ENCODE measurements at regions not wholly inside any gene's neighbourhood (a gene's known extent, or its start where the extent isn't known, plus 50 kb on each side); places are given as distances from the start of the nearest gene placed in this dataset.

DNA sequence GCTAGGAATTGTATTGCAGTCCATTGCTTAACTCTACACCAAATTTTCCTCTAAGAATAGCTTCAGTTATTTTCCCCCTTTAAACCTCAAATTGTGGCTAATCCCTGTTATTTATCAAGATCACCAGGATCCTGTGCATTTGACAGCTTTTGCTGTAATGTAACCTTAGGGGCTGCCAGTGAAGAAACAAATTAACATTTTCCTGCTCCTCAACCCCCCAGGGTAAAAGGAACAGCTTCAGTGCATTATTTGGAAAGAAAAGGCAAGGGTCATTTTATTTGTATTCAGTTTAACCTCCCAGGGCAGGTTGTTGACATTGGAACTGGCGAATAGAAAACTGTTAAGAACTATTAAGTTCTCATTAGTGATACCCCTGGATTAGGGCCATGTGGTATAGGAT is 57.0 kb downstream of the PCDH20 start:
- peaks cover 19% of the 10 kb centered on the region for H3K9me3 Mint-ChIP-seq
- DNase-seq = no peak
- H3K9ac ChIP-seq (ENCODE audit: extremely low read depth, low read length, poor library complexity, severe bottlenecking) = no peak overlapping the region
- H3K36me3 Mint-ChIP-seq (ENCODE audit: low read depth) = peaks cover 3% of the 10 kb centered on the region
- H3K27me3 Mint-ChIP-seq (ENCODE audit: insufficient read depth) = no peaks in the 10 kb centered on the region
- no peaks in the 10 kb centered on the region for H3K27me3 ChIP-seq (ENCODE audit: control insufficient read depth, insufficient read depth, low read length, poor library complexity, severe bottlenecking)
- H3K4me1 Mint-ChIP-seq = peaks cover 35% of the 10 kb centered on the region
- no peak overlapping the region for H3K27ac Mint-ChIP-seq
- TF ChIP-seq, protein P1, sequence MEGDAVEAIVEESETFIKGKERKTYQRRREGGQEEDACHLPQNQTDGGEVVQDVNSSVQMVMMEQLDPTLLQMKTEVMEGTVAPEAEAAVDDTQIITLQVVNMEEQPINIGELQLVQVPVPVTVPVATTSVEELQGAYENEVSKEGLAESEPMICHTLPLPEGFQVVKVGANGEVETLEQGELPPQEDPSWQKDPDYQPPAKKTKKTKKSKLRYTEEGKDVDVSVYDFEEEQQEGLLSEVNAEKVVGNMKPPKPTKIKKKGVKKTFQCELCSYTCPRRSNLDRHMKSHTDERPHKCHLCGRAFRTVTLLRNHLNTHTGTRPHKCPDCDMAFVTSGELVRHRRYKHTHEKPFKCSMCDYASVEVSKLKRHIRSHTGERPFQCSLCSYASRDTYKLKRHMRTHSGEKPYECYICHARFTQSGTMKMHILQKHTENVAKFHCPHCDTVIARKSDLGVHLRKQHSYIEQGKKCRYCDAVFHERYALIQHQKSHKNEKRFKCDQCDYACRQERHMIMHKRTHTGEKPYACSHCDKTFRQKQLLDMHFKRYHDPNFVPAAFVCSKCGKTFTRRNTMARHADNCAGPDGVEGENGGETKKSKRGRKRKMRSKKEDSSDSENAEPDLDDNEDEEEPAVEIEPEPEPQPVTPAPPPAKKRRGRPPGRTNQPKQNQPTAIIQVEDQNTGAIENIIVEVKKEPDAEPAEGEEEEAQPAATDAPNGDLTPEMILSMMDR (conservative IDR thresholded peaks at IDR 0.05) = no peak
- H3K4me3 ChIP-seq (ENCODE audit: low read length) = no peak overlapping the region
- no peak overlapping the region for H3K4me3 Mint-ChIP-seq
- H3K9me3 ChIP-seq (ENCODE audit: control insufficient read depth, low read length) = no peaks in the 10 kb centered on the region
- no peaks in the 10 kb centered on the region for H3K36me3 ChIP-seq (ENCODE audit: control insufficient read depth, insufficient read depth, low read length)
- 84% methylated on average over 1 of the region's 1 CpG; no CpG with 5 or more reads in 1 of the 2 experiments for whole genome bisulfite sequencing, 2 experiments (ENCODE audit: insufficient coverage in 1 of 2, insufficient read length in 1 of 2)
- H3K4me1 ChIP-seq (ENCODE audit: control insufficient read depth, insufficient read depth, low read length) = peaks cover 11% of the 10 kb centered on the region
- no peak overlapping the region for H3K27ac ChIP-seq (ENCODE audit: low read depth, low read length)

- H3K27ac ChIP-seq (ENCODE audit: low read depth, low read length) = no peak overlapping the region
- Mint-ChIP-seq H3K27me3 (ENCODE audit: insufficient read depth) (no peaks in the 10 kb centered on the region), H3K27ac (no peak overlapping the region), H3K9me3 (peaks cover 6% of the 10 kb centered on the region), H3K4me3 (no peak overlapping the region), H3K4me1 (no peaks in the 10 kb centered on the region), H3K36me3 (ENCODE audit: low read depth) (no peaks in the 10 kb centered on the region)
- no peaks in the 10 kb centered on the region for H3K27me3 ChIP-seq (ENCODE audit: control insufficient read depth, insufficient read depth, low read length, poor library complexity, severe bottlenecking)
- no peak for DNase-seq
- no peaks in the 10 kb centered on the region for H3K4me1 ChIP-seq (ENCODE audit: control insufficient read depth, insufficient read depth, low read length)
- 86 to 90% methylated on average over 2 of the region's 5 CpGs for WGBS, 2 experiments (ENCODE audit: insufficient coverage in 1 of 2, insufficient read length in 1 of 2)
- H3K9ac ChIP-seq (ENCODE audit: extremely low read depth, low read length, poor library complexity, severe bottlenecking) = no peak overlapping the region
- TF ChIP-seq, protein P1 (conservative IDR thresholded peaks at IDR 0.05) = no peak
- H3K4me3 ChIP-seq (ENCODE audit: low read length) = no peak overlapping the region
- no peaks in the 10 kb centered on the region for H3K36me3 ChIP-seq (ENCODE audit: control insufficient read depth, insufficient read depth, low read length)
- H3K9me3 ChIP-seq (ENCODE audit: control insufficient read depth, low read length) = no peaks in the 10 kb centered on the region
Observed at GRCh38 chr13:61350341-61350740, 65.3 kb downstream of the PCDH20 start.

DNA sequence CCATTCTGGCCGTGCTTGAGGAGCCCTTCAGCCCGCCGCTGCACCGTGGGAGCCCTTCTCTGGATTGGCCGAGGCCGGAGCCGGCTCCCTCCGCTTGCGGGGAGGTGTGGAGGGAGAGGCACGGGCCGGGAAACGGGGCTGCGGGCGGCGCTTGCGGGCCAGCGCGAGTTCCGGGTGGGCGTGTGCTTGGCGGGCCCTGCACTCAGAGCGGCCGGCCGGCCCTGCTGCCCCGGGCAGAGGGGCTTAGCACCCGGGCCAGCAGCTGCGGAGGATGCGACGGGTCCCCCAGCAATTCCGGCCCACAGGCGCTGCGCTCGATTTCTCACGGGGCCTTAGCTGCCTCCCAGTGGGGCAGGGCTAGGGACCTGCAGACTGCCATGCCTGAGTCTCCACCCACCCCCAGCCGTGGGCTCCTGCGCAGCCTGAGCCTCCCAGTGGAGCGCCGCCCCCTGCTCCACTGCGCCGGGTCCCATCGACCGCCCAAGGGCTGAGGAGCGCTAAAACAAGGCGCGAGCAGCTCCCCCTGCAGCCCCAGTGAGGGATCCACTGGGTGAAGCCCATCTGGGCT is 76.5 kb downstream of the PCDH20 start:
- Histone ChIP-seq H3K27me3 (ENCODE audit: control insufficient read depth, insufficient read depth, low read length, poor library complexity, severe bottlenecking) (no peaks in the 10 kb centered on the region), H3K4me1 (ENCODE audit: control insufficient read depth, insufficient read depth, low read length) (no peaks in the 10 kb centered on the region), H3K9me3 (ENCODE audit: control insufficient read depth, low read length) (no peaks in the 10 kb centered on the region), H3K4me3 (ENCODE audit: low read length) (no peak overlapping the region), H3K9ac (ENCODE audit: extremely low read depth, low read length, poor library complexity, severe bottlenecking) (no peak overlapping the region), H3K27ac (ENCODE audit: low read depth, low read length) (no peak overlapping the region), H3K36me3 (ENCODE audit: control insufficient read depth, insufficient read depth, low read length) (no peaks in the 10 kb centered on the region)
- TF ChIP-seq, protein P1 (conservative IDR thresholded peaks at IDR 0.05) = no peak
- 97 to 100% methylated on average over 3 to 45 of the region's 45 CpGs for WGBS, 2 experiments (ENCODE audit: insufficient coverage in 1 of 2, insufficient read length in 1 of 2)
- Mint-ChIP-seq H3K4me3 (no peak overlapping the region), H3K4me1 (no peaks in the 10 kb centered on the region), H3K9me3 (peaks cover 7% of the 10 kb centered on the region), H3K27ac (no peak overlapping the region), H3K36me3 (ENCODE audit: low read depth) (no peaks in the 10 kb centered on the region), H3K27me3 (ENCODE audit: insufficient read depth) (no peaks in the 10 kb centered on the region)
- DNase-seq = no peak

Data from endodermal cell (in vitro differentiated cells).